OCI-LY7 (cell line): ENCODE measurements at regions not wholly inside any gene's neighbourhood (a gene's known extent, or its start where the extent isn't known, plus 50 kb on each side); places are given as distances from the start of the nearest gene placed in this dataset.

Source experiments
- BruUV-seq: library from RNA; stranded (reverse); fragments of 400-500 nt; replicated peaks from 2 replicates; lab custom pipeline; 2021; lab: Mats Ljungman, UMichigan
- CTCF ChIA-PET: fragments of 300-600 bp; sonication (Branson Sonifier 250); formaldehyde crosslinking; loops from one replicate; lab custom pipeline; 2022; ENCODE audit warnings: antibody characterized with exemption; ENCODE audit not compliant: unreplicated experiment; lab: Charles Lee
- POLR2A ChIA-PET: fragments of 300-600 bp; sonication (Branson Sonifier 250); formaldehyde crosslinking; loops from one replicate; lab custom pipeline; 2022; ENCODE audit warnings: antibody characterized with exemption; lab: Charles Lee
- DNase-seq: peaks from one replicate; pipeline ENCODE4 v3.0.0-alpha.2; 2015; ENCODE audit warnings: low spot score
- H2AFZ ChIP-seq: fragments of 200-600 bp; sonication (generic), shearing (Covaris generic); 2 replicates; pipeline ENCODE4 v1.6.1; 2014; ENCODE audit warnings: mild to moderate bottlenecking, antibody characterized with exemption, low read length, moderate library complexity
- H3K27ac ChIP-seq: fragments of 200-600 bp; sonication (generic); 2 replicates; pipeline ENCODE4 v1.5.1; 2014; ENCODE audit warnings: mixed run types, low read depth, mild to moderate bottlenecking, moderate library complexity, low read length, inconsistent platforms; ENCODE audit not compliant: poor library complexity, severe bottlenecking
- H3K36me3 ChIP-seq: fragments of 200-600 bp; sonication (generic); 2 replicates; pipeline ENCODE4 v1.6.1; 2014; ENCODE audit warnings: mild to moderate bottlenecking, antibody characterized with exemption, low read length, moderate library complexity, mixed read lengths; ENCODE audit not compliant: insufficient read depth
- H3K4me1 ChIP-seq: fragments of 200-600 bp; sonication (generic); 2 replicates; pipeline ENCODE4 v1.5.1; 2014; ENCODE audit warnings: mild to moderate bottlenecking, low read length; ENCODE audit not compliant: insufficient read depth, poor library complexity, severe bottlenecking
- H3K4me2 ChIP-seq: fragments of 200-600 bp; sonication (generic); 2 replicates; pipeline ENCODE4 v1.6.1; 2014; ENCODE audit warnings: mild to moderate bottlenecking, low read length
- H3K4me3 ChIP-seq: fragments of 200-600 bp; sonication (generic); 2 replicates; pipeline ENCODE4 v1.5.1; 2014; ENCODE audit warnings: mild to moderate bottlenecking, low read depth, low read length; ENCODE audit not compliant: poor library complexity, severe bottlenecking
- H3K79me2 ChIP-seq: fragments of 200-600 bp; sonication (generic); 2 replicates; pipeline ENCODE4 v1.6.1; 2016; ENCODE audit warnings: low read depth, mild to moderate bottlenecking, low read length, moderate library complexity, mixed read lengths; ENCODE audit not compliant: insufficient read depth
- H3K9me2 ChIP-seq: fragments of 200-600 bp; sonication (generic); 2 replicates; pipeline ENCODE4 v1.6.1; 2016; ENCODE audit warnings: mild to moderate bottlenecking, low read length, mixed read lengths; ENCODE audit not compliant: insufficient read depth
- H3K9me3 ChIP-seq: fragments of 200-600 bp; sonication (generic); 2 replicates; pipeline ENCODE4 v1.6.1; 2014; ENCODE audit warnings: mild to moderate bottlenecking, mixed run types, low read length, mixed read lengths
- H4K20me1 ChIP-seq: fragments of 200-600 bp; sonication (generic); 2 replicates; pipeline ENCODE4 v1.6.1; 2014; ENCODE audit warnings: mild to moderate bottlenecking, antibody characterized with exemption, low read length, moderate library complexity, mixed read lengths; ENCODE audit not compliant: insufficient read depth
- EZH2phosphoT487 ChIP-seq: fragments of 200-600 bp; sonication (generic); IDR thresholded peaks from 2 replicates; pipeline ENCODE4 v1.6.1; 2018; ENCODE audit warnings: low read depth, borderline replicate concordance, mild to moderate bottlenecking, mixed run types, antibody characterized with exemption, low read length, moderate library complexity, mixed read lengths
- intact Hi-C: fragments of 100-400 bp; cut with micrococcal nuclease; formaldehyde crosslinking; loops from one replicate; pipeline ENCODE4 v1.10.0; 2022; ENCODE audit not compliant: unreplicated experiment
- TF ChIP-seq, protein P1 (sequence below): fragments of 200-600 bp; sonication (generic); conservative IDR thresholded peaks from 2 replicates; pipeline ENCODE4 v1.5.1; 2014; ENCODE audit warnings: mild to moderate bottlenecking, antibody characterized with exemption, low read length, moderate library complexity, mixed read lengths

DNA sequence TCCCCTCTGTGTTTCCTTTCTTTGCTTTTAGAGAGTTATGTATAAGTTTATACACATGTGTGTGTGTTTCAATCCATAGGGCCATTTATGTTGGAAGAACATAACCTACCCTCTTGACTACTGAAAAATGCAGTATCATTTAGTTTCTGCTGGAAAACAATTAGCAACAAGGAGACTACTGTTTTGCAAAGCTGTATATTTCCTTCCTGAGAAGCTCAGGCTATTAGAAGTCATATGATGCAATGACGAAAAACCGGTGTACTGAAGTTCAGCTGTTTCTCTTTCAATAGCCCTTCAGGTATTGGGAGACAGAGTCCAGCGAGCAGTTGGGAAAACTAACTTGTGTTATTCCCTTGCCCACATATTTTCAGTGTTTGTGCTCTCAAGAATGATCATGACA is 447.7 kb upstream of the GYPC start:
- POLR2A ChIA-PET, result no interaction called here
- no TSS peak for BruUV-seq
- H2AFZ ChIP-seq, result no peak overlapping the region

DNA sequence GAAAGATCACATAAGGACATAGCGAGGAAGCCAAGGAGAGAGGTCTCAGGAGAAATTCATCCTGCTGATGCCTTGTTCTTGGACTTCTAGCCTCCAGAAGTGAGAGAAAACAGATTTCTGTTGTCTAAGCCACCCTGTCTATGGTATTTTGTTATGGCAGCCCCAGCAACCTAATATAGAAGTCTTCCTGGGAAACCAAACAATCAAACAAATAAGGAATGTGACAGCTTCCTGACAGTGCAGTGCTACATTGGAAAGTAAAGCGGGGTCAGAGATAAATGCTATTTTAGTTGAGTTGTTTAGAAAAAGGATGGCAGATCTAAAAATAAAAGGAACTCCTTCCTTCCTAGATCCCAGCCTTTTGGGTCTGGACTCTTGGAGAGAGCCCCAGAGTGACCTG is 443.2 kb upstream of the GYPC start:
- Histone ChIP-seq H3K79me2 (no peaks in the 10 kb centered on the region), H3K27ac (no peak overlapping the region), H2AFZ (no peak overlapping the region), H3K9me2 (no peaks in the 10 kb centered on the region), H3K4me2 (no peak overlapping the region), H3K4me3 (no peak overlapping the region), H3K4me1 (no peaks in the 10 kb centered on the region), H3K36me3 (no peaks in the 10 kb centered on the region), H3K9me3 (no peaks in the 10 kb centered on the region), H4K20me1 (no peaks in the 10 kb centered on the region)
- intact Hi-C loops, result no loop called here
- CTCF ChIA-PET, result no interaction called here
- no peak for DNase-seq
- TF ChIP-seq, protein P1, sequence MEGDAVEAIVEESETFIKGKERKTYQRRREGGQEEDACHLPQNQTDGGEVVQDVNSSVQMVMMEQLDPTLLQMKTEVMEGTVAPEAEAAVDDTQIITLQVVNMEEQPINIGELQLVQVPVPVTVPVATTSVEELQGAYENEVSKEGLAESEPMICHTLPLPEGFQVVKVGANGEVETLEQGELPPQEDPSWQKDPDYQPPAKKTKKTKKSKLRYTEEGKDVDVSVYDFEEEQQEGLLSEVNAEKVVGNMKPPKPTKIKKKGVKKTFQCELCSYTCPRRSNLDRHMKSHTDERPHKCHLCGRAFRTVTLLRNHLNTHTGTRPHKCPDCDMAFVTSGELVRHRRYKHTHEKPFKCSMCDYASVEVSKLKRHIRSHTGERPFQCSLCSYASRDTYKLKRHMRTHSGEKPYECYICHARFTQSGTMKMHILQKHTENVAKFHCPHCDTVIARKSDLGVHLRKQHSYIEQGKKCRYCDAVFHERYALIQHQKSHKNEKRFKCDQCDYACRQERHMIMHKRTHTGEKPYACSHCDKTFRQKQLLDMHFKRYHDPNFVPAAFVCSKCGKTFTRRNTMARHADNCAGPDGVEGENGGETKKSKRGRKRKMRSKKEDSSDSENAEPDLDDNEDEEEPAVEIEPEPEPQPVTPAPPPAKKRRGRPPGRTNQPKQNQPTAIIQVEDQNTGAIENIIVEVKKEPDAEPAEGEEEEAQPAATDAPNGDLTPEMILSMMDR, result no peak
- no peak for TF ChIP-seq EZH2phosphoT487
- no TSS peak for BruUV-seq
- POLR2A ChIA-PET, result no interaction called here

More for the DNA sequence above, 447.7 kb upstream of the GYPC start:
- H3K4me2 ChIP-seq, result no peak overlapping the region
- no peaks in the 10 kb centered on the region for H3K36me3 ChIP-seq
- H3K27ac ChIP-seq, result no peak overlapping the region
- H3K4me1 ChIP-seq, result no peaks in the 10 kb centered on the region
- TF ChIP-seq, protein P1, result no peak
- no peak for TF ChIP-seq EZH2phosphoT487
- no peaks in the 10 kb centered on the region for H3K9me3 ChIP-seq
- no peaks in the 10 kb centered on the region for H4K20me1 ChIP-seq
- no peaks in the 10 kb centered on the region for H3K9me2 ChIP-seq
- DNase-seq, result no peak
- no peaks in the 10 kb centered on the region for H3K79me2 ChIP-seq
- CTCF ChIA-PET, result no interaction called here
- intact Hi-C loops, result no loop called here
- H3K4me3 ChIP-seq, result no peak overlapping the region

DNA sequence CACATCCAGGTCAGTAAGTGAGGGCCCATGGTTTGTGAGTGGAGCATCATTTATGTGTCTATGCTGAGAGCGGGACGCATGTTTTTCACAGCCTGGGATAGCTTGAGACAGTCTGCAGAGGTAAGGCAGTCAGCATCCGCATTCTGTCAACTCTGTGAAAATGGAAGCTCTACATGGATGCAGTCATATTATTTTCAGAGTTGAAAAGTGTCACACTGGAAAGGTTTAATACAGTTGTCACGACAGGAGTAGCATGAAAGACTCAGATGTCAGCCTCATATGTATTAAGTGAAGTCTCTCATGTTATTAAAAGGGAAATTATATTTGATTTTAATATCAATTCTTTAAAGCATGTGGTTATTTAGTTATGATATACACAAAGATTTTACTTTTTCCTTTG is 436.9 kb upstream of the GYPC start:
- no peak for TF ChIP-seq EZH2phosphoT487
- TF ChIP-seq, protein P1, result no peak
- no TSS peak for BruUV-seq

More for the DNA sequence above, 436.9 kb upstream of the GYPC start:
- H3K9me2 ChIP-seq, result no peaks in the 10 kb centered on the region
- H3K4me3 ChIP-seq, result no peak overlapping the region
- no peaks in the 10 kb centered on the region for H4K20me1 ChIP-seq
- H3K4me1 ChIP-seq, result no peaks in the 10 kb centered on the region
- H3K4me2 ChIP-seq, result no peak overlapping the region
- DNase-seq, result no peak
- no peaks in the 10 kb centered on the region for H3K79me2 ChIP-seq
- H3K9me3 ChIP-seq, result no peaks in the 10 kb centered on the region
- no peak overlapping the region for H2AFZ ChIP-seq
- CTCF ChIA-PET, result no interaction called here
- H3K36me3 ChIP-seq, result no peaks in the 10 kb centered on the region
- H3K27ac ChIP-seq, result no peak overlapping the region
- POLR2A ChIA-PET, result no interaction called here
- intact Hi-C loops, result no loop called here
